GM20431 (cell line): ENCODE measurements at regions not wholly inside any gene's neighbourhood (a gene's known extent, or its start where the extent isn't known, plus 50 kb on each side); places are given as distances from the start of the nearest gene placed in this dataset.

ENCODE experiments used
- in situ Hi-C: fragments of 300-500 bp; cut with MseI, MboI; formaldehyde crosslinking; loops from one replicate; pipeline ENCODE4 v1.15.0; 2020; ENCODE audit warnings: low sequenced_read_pairs; ENCODE audit not compliant: unreplicated experiment

GRCh38 chr7:131606346-131607290 is 50.2 kb upstream of the PODXL start:
- in situ Hi-C loops: no loop called here
